ENCODE measurements at regions not wholly inside any gene's neighbourhood (a gene's known extent, or its start where the extent isn't known, plus 50 kb on each side); places are given as distances from the start of the nearest gene placed in this dataset.

DNA sequence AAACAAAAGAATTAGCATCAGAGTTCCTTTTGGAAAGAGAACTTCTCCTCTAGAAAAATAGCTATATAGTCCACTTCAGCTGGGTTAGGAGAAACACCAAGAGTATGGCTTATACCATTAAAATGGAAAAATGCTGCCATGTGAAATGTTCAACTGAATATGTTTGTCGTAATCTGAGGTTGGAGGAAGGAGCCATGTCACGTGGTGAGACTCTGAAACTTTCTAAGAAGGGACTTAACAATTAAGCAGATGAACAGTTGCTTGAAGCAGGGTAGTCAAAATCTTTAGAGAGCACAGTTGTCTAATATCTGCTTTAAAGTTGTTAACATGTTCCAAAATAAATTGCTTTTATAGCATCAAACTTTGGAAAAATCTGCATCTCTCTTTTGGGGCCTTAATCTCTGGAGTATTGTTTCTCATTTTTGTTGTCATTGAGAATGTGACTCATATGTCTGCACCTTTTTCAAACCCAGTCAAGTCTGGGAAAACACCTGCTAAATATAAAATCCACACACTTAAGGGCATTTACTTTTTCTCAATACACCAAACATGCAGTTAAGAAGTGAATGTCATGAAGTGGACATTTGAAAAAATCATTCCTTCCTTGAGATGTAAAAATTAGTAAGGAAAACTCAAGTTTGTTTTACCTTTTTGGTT lies 168.8 kb upstream of the PDE5A start:
- CTCF ChIA-PET, result no interaction called here
- no peak for DNase-seq
- Mint-ChIP-seq H3K4me1 (no peaks in the 10 kb centered on the region), H3K36me3 (no peaks in the 10 kb centered on the region), H3K9me3 (no peaks in the 10 kb centered on the region), H3K27me3 (peaks cover 0 to 2% of the 10 kb centered on the region in 2 donors), H3K4me3 (no peak overlapping the region), H3K27ac (no peak overlapping the region)
- no peak overlapping the region for H3K4me3 ChIP-seq (ENCODE audit: low read length)
- no peaks in the 10 kb centered on the region for H3K36me3 ChIP-seq (ENCODE audit: insufficient read depth, low read length)
- H3K9me3 ChIP-seq (ENCODE audit: low read length), result no peaks in the 10 kb centered on the region
- H3K27ac ChIP-seq (ENCODE audit: low read depth, low read length), result no peak overlapping the region
- H3K4me1 ChIP-seq (ENCODE audit: insufficient read depth, low read length), result no peaks in the 10 kb centered on the region
- H3K27me3 ChIP-seq (ENCODE audit: insufficient read depth, low read length, poor library complexity, severe bottlenecking), result no peaks in the 10 kb centered on the region
- POLR2A ChIA-PET, result no interaction called here

DNA sequence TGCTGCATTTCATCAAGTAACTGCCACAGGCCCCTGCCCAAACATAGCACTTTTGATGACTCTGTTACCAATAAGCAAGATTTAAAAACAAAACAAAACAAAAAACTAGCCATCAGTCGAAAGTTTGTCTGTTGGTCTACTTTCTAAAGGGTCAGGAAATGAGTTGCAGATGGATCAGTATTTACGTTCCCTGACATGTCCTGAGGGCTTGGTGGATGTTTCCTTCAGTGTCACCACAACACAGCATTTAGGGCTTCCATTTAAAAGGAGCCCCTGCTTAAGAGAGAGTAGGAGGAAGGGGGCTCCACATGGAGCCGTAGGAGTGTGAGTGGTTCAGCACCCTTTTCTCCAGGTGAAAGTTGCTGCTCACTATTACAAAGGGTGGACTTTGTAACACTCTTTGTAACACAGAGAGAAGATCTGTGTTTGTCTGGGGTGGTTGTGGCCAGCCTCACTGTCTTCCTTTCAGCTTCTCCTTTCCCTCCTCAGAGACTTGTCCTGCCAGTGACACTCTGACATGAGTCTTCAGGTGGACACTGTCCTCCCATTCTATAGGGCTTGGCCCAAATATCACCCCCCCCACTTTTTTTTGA lies 167.5 kb upstream of the PDE5A start:
- Histone ChIP-seq H3K4me1 (ENCODE audit: insufficient read depth, low read length) (no peaks in the 10 kb centered on the region), H3K36me3 (ENCODE audit: insufficient read depth, low read length) (no peaks in the 10 kb centered on the region), H3K9me3 (ENCODE audit: low read length) (no peaks in the 10 kb centered on the region), H3K27me3 (ENCODE audit: insufficient read depth, low read length, poor library complexity, severe bottlenecking) (no peaks in the 10 kb centered on the region), H3K4me3 (ENCODE audit: low read length) (no peak overlapping the region), H3K27ac (ENCODE audit: low read depth, low read length) (no peak overlapping the region)
- Mint-ChIP-seq H3K4me1 (no peaks in the 10 kb centered on the region), H3K9me3 (no peaks in the 10 kb centered on the region), H3K4me3 (no peak overlapping the region), H3K27me3 (peaks cover 0 to 2% of the 10 kb centered on the region in 2 donors), H3K27ac (no peak overlapping the region), H3K36me3 (no peaks in the 10 kb centered on the region)
- no peak for DNase-seq
- POLR2A ChIA-PET, result no interaction called here
- CTCF ChIA-PET, result no interaction called here

DNA sequence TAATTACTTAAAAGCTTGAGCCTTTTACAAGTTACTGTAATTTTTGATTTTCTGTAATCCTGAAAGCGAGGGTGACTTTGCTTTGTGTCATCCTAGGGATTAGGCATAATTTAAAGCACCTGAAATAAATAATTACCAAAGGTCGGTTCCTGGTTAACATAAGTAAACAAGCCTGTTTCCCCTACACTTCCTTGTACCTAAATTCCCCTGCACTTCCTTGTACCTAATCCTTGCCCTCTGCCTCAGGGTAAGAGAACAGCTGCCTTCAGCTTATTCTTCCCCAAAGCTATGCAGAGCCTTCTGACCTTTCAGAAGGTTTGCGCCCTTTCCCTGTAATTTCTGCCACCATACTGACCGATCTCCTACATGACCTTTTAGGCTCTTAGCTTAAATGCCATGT lies 166.1 kb upstream of the PDE5A start:
- peaks cover 0 to 2% of the 10 kb centered on the region in 2 donors for H3K27me3 Mint-ChIP-seq
- no peaks in the 10 kb centered on the region for H3K4me1 ChIP-seq (ENCODE audit: insufficient read depth, low read length)
- ChIA-PET CTCF (no interaction called here), POLR2A (no interaction called here)
- H3K9me3 Mint-ChIP-seq, result no peaks in the 10 kb centered on the region
- no peaks in the 10 kb centered on the region for H3K36me3 Mint-ChIP-seq
- H3K9me3 ChIP-seq (ENCODE audit: low read length), result no peaks in the 10 kb centered on the region
- no peak overlapping the region for H3K4me3 ChIP-seq (ENCODE audit: low read length)
- H3K4me3 Mint-ChIP-seq, result no peak overlapping the region
- H3K27ac ChIP-seq (ENCODE audit: low read depth, low read length), result no peak overlapping the region
- H3K4me1 Mint-ChIP-seq, result no peaks in the 10 kb centered on the region
- no peaks in the 10 kb centered on the region for H3K27me3 ChIP-seq (ENCODE audit: insufficient read depth, low read length, poor library complexity, severe bottlenecking)
- no peak overlapping the region for H3K27ac Mint-ChIP-seq
- no peaks in the 10 kb centered on the region for H3K36me3 ChIP-seq (ENCODE audit: insufficient read depth, low read length)
- DNase-seq, result no peak

DNA sequence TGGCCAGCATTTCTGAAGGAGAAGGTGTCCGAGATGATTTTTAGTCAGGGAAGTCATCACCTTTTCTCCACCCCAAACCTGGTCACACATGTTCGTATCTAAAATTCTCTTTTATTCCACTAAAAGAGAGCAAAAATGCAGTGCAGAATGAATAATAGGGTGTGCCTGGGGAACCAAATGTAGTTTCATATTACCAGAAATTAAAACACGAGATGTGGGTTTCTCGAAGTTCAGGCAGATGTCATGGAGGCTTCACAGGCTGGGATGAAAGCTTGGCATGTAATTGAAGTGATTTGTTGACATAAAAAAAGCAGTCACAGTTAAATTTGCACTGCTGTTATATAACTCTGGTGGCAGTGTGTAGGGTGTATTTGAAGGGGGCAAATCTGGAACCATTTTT lies 165.5 kb upstream of the PDE5A start:
- peaks cover 0 to 2% of the 10 kb centered on the region in 2 donors for H3K27me3 Mint-ChIP-seq
- H3K4me3 ChIP-seq (ENCODE audit: low read length), result no peak overlapping the region
- CTCF ChIA-PET, result no interaction called here
- H3K27ac ChIP-seq (ENCODE audit: low read depth, low read length), result no peak overlapping the region
- H3K9me3 Mint-ChIP-seq, result no peaks in the 10 kb centered on the region
- no peaks in the 10 kb centered on the region for H3K4me1 ChIP-seq (ENCODE audit: insufficient read depth, low read length)
- H3K27ac Mint-ChIP-seq, result no peak overlapping the region
- no peaks in the 10 kb centered on the region for H3K9me3 ChIP-seq (ENCODE audit: low read length)
- no peaks in the 10 kb centered on the region for H3K27me3 ChIP-seq (ENCODE audit: insufficient read depth, low read length, poor library complexity, severe bottlenecking)
- no peaks in the 10 kb centered on the region for H3K4me1 Mint-ChIP-seq
- H3K36me3 ChIP-seq (ENCODE audit: insufficient read depth, low read length), result no peaks in the 10 kb centered on the region
- no peak for DNase-seq
- no peak overlapping the region for H3K4me3 Mint-ChIP-seq
- H3K36me3 Mint-ChIP-seq, result no peaks in the 10 kb centered on the region
- POLR2A ChIA-PET, result no interaction called here

DNA sequence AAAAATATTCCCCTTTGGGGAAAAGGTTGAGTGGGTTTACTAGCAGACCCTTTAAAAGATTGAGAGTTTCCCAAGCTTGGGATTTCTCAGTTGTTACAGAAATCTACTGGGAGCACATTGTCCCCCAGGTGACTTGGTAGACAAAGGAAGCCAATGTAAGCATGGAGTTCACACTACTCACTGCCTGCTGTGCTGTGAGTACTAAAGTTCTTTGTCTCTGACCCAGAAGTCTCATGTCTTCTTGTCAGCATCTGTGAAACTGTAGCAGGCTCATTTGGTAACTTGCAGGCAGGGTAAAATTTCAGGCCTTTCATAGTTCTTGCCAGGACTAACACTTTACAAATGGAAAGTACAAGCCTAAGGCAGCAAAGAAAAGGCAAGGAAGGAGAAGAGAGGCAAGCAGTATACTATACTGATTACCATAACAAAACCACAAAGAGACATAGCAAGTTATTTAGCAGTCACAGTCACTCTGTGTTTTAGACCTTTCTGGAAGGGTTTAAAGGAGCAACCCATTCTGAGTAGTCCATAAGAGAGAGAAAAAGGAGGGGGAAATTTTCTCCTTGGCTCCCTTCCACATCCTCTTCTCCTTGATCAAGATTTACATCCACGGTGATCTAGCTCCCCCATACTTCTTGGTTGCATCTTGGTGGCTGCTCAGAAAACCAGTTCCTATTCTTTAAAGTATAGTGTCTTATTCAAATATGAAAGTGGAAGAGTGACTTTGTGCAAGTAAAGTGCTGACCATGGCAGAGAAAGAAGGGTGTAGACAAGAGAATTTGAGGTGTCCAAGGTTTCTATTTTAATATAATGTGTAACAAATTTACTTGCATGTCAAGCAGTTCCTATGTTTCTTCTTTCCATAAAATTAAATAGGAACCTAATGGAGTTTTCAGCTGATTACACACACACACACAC lies 160.0 kb upstream of the PDE5A start:
- no peaks in the 10 kb centered on the region for H3K27me3 ChIP-seq (ENCODE audit: insufficient read depth, low read length, poor library complexity, severe bottlenecking)
- H3K27ac Mint-ChIP-seq, result no peak overlapping the region
- POLR2A ChIA-PET, result no interaction called here

DNA sequence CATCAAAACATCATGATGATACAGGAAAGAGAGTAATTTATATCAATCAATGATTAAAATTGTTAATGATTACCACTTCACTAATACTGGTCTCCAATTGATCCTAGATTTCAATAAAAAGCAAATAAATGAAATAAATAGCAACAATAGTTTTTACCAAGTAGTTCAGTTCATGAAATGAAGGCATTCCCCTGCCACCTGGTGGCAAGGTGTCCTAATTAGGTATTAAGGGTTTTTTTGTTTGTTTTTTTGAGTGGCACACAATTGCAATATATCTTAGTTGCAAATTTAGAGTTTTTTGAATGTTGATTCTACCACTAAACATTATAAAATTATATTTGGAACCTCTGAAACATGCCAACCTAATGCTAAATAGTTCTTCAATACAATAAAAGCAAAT lies 157.4 kb upstream of the PDE5A start:
- no peak overlapping the region for H3K4me3 Mint-ChIP-seq
- no peak for DNase-seq
- peaks cover 4% of the 10 kb centered on the region in 2 donors for H3K27me3 Mint-ChIP-seq
- Histone ChIP-seq H3K4me3 (ENCODE audit: low read length) (no peak overlapping the region), H3K9me3 (ENCODE audit: low read length) (no peaks in the 10 kb centered on the region), H3K4me1 (ENCODE audit: insufficient read depth, low read length) (no peaks in the 10 kb centered on the region), H3K27ac (ENCODE audit: low read depth, low read length) (no peak overlapping the region), H3K36me3 (ENCODE audit: insufficient read depth, low read length) (no peaks in the 10 kb centered on the region), H3K27me3 (ENCODE audit: insufficient read depth, low read length, poor library complexity, severe bottlenecking) (no peaks in the 10 kb centered on the region)
- ChIA-PET CTCF (no interaction called here), POLR2A (no interaction called here)
- H3K4me1 Mint-ChIP-seq, result no peaks in the 10 kb centered on the region
- H3K27ac Mint-ChIP-seq, result no peak overlapping the region
- H3K9me3 Mint-ChIP-seq, result peaks cover 0 to 8% (median 1%) of the 10 kb centered on the region in 5 donors
- no peaks in the 10 kb centered on the region for H3K36me3 Mint-ChIP-seq

More for the DNA sequence above, 160.0 kb upstream of the PDE5A start:
- Histone ChIP-seq H3K27ac (ENCODE audit: low read depth, low read length) (no peak overlapping the region), H3K4me3 (ENCODE audit: low read length) (no peak overlapping the region), H3K9me3 (ENCODE audit: low read length) (no peaks in the 10 kb centered on the region), H3K36me3 (ENCODE audit: insufficient read depth, low read length) (no peaks in the 10 kb centered on the region), H3K4me1 (ENCODE audit: insufficient read depth, low read length) (no peaks in the 10 kb centered on the region)
- DNase-seq, result no peak
- no peaks in the 10 kb centered on the region for H3K4me1 Mint-ChIP-seq
- H3K27me3 Mint-ChIP-seq, result peaks cover 4 to 5% of the 10 kb centered on the region in 2 donors
- H3K9me3 Mint-ChIP-seq, result peaks cover 0 to 4% (median 0%) of the 10 kb centered on the region in 5 donors
- CTCF ChIA-PET, result no interaction called here
- no peak overlapping the region for H3K4me3 Mint-ChIP-seq
- no peaks in the 10 kb centered on the region for H3K36me3 Mint-ChIP-seq

DNA sequence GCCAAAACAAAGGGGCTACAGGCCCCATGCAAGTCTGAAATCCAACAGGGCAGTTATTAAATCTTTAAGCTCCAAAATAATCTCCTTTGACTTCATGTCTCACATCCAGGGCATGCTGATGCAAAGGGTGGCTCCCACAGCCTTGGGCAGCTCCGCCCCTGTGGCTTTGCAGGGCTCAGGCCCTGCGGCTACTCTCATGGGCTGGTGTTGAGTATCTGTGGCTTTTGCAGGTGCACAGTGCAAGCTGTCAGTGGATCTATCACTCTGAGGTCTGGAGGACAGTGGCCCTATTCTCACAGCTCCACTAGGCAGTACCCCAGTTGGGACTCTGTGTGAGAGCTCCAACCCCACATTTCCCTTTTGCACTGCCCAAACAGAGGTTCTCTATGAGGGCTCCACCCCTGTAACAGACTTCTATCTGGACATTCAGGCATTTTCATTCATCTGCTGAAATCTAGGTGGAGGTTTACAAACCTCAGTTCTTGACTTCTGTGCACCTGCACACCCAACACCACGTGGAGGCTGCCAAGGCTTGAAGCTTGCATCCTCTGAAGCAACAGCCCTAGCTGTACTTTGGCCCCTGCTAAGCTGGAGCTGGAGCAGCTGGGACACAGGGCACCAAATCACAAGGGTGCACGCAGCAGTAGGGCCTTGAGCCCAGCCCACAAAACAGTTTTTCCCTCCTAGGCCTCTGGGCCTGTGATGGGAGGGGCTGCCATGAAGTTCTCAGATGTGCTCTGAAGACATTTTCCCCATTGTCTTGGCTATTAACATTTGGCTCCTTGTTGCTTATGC lies 154.8 kb upstream of the PDE5A start:
- Histone ChIP-seq H3K4me1 (ENCODE audit: insufficient read depth, low read length) (no peaks in the 10 kb centered on the region), H3K27ac (ENCODE audit: low read depth, low read length) (no peak overlapping the region), H3K36me3 (ENCODE audit: insufficient read depth, low read length) (no peaks in the 10 kb centered on the region), H3K4me3 (ENCODE audit: low read length) (no peak overlapping the region), H3K27me3 (ENCODE audit: insufficient read depth, low read length, poor library complexity, severe bottlenecking) (no peaks in the 10 kb centered on the region), H3K9me3 (ENCODE audit: low read length) (no peaks in the 10 kb centered on the region)
- no peak overlapping the region for H3K27ac Mint-ChIP-seq
- no peaks in the 10 kb centered on the region for H3K36me3 Mint-ChIP-seq
- DNase-seq, result no peak
- POLR2A ChIA-PET, result no interaction called here
- peaks cover 0 to 8% (median 1%) of the 10 kb centered on the region in 5 donors for H3K9me3 Mint-ChIP-seq
- no peaks in the 10 kb centered on the region for H3K4me1 Mint-ChIP-seq
- H3K4me3 Mint-ChIP-seq, result no peak overlapping the region
- CTCF ChIA-PET, result no interaction called here
- peaks cover 4 to 5% of the 10 kb centered on the region in 2 donors for H3K27me3 Mint-ChIP-seq

DNA sequence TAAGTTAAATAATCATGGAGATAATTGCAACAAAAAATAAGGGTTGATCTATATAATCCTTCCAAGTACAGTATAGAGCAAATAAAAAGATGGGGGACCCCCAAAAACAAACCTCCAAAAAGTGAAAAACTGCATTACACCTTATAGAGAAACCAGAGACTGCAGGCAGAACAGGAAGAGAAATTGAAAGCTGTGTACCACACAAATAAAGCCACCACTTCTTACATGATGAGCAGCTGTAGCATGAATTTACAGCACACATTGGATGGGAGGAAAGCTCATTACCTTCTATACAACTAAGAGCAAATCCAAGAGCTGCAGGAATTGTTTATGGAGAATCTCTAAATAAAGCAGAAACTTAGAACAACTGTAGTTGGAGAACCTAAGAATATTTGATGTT lies 152.4 kb upstream of the PDE5A start:
- ChIA-PET POLR2A (no interaction called here), CTCF (no interaction called here)
- Histone ChIP-seq H3K36me3 (ENCODE audit: insufficient read depth, low read length) (no peaks in the 10 kb centered on the region), H3K4me1 (ENCODE audit: insufficient read depth, low read length) (no peaks in the 10 kb centered on the region), H3K27ac (ENCODE audit: low read depth, low read length) (no peak overlapping the region), H3K4me3 (ENCODE audit: low read length) (no peak overlapping the region), H3K27me3 (ENCODE audit: insufficient read depth, low read length, poor library complexity, severe bottlenecking) (no peaks in the 10 kb centered on the region), H3K9me3 (ENCODE audit: low read length) (no peaks in the 10 kb centered on the region)
- H3K9me3 Mint-ChIP-seq, result peaks cover 0 to 8% (median 1%) of the 10 kb centered on the region in 5 donors
- DNase-seq, result no peak
- H3K36me3 Mint-ChIP-seq, result no peaks in the 10 kb centered on the region
- H3K4me3 Mint-ChIP-seq, result no peak overlapping the region
- H3K4me1 Mint-ChIP-seq, result no peaks in the 10 kb centered on the region
- peaks cover 4 to 8% of the 10 kb centered on the region in 2 donors for H3K27me3 Mint-ChIP-seq
- no peak overlapping the region for H3K27ac Mint-ChIP-seq
